ENCODE measurements at regions not wholly inside any gene's neighbourhood (a gene's known extent, or its start where the extent isn't known, plus 50 kb on each side); places are given as distances from the start of the nearest gene placed in this dataset.

GRCh38 chr11:45530111-45530510 is 135.3 kb downstream of the CHST1 start:
- TF ChIP-seq, protein P1, sequence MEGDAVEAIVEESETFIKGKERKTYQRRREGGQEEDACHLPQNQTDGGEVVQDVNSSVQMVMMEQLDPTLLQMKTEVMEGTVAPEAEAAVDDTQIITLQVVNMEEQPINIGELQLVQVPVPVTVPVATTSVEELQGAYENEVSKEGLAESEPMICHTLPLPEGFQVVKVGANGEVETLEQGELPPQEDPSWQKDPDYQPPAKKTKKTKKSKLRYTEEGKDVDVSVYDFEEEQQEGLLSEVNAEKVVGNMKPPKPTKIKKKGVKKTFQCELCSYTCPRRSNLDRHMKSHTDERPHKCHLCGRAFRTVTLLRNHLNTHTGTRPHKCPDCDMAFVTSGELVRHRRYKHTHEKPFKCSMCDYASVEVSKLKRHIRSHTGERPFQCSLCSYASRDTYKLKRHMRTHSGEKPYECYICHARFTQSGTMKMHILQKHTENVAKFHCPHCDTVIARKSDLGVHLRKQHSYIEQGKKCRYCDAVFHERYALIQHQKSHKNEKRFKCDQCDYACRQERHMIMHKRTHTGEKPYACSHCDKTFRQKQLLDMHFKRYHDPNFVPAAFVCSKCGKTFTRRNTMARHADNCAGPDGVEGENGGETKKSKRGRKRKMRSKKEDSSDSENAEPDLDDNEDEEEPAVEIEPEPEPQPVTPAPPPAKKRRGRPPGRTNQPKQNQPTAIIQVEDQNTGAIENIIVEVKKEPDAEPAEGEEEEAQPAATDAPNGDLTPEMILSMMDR (IDR thresholded peaks at IDR 0.05): no peak
- no peak for TF ChIP-seq POLR2A (IDR thresholded peaks at IDR 0.05)

All from body of pancreas (tissue), 4 donors.